ENCODE measurements at regions not wholly inside any gene's neighbourhood (a gene's known extent, or its start where the extent isn't known, plus 50 kb on each side); places are given as distances from the start of the nearest gene placed in this dataset.

- TF ChIP-seq CTCF (IDR thresholded peaks at IDR 0.05) (no peak), POLR2A (IDR thresholded peaks at IDR 0.05) (no peak)
Measured at GRCh38 chr7:115410972-115411686, 489.2 kb downstream of the MDFIC start.
